ENCODE measurements at regions not wholly inside any gene's neighbourhood (a gene's known extent, or its start where the extent isn't known, plus 50 kb on each side); places are given as distances from the start of the nearest gene placed in this dataset.

DNA sequence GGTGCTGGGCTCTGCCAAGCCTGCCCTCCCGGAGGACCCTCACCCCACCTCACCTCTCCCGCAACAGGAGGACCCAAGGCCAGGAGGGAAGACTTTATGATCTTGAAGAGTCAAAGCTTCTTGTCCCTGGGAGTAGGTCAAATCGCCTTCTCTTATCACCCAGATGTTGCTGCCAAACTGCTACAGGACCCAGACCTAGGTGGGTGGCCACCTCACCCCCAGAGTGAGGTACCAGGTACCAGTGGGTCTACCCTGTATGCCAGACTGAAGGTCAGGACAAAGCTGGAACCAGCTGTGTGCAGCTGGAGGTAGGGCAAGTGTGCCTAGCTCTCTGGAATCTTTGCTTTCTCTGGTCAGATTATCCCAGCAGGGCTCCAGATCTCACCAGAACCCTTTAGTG is 197.2 kb downstream of the ZFP36L2 start:
- Histone ChIP-seq H3K36me3 (ENCODE audit: low read depth) (no peaks in the 10 kb centered on the region), H3K9me3 (ENCODE audit: low read depth) (no peaks in the 10 kb centered on the region), H3K9ac (no peak overlapping the region), H2AFZ (no peak overlapping the region), H3K27ac (no peak overlapping the region), H3F3A (ENCODE audit: insufficient read depth) (no peaks in the 10 kb centered on the region), H3K79me2 (ENCODE audit: insufficient read depth) (no peaks in the 10 kb centered on the region), H3K4me3 (no peak overlapping the region), H3K4me1 (ENCODE audit: insufficient read depth) (peaks cover 10% of the 10 kb centered on the region; the same call in 1 of the 2 replicates), H3K4me2 (ENCODE audit: unreplicated experiment) (no peak overlapping the region), H4K20me1 (ENCODE audit: insufficient read depth) (no peaks in the 10 kb centered on the region), H3K27me3 (replicated peaks; ENCODE audit: insufficient read depth) (no peaks in the 10 kb centered on the region), H3K9me2 (ENCODE audit: insufficient read depth) (no peaks in the 10 kb centered on the region)
- DNase-seq = no peak
- no peak for TF ChIP-seq EZH2phosphoT487 (IDR thresholded peaks at IDR 0.05; ENCODE audit: insufficient read depth, low read depth)
- in situ Hi-C loops (cut with MboI) = no loop called here
- 95 to 100% methylated on average over 3 of the region's 3 CpGs for WGBS, 2 experiments (ENCODE audit: low coverage in 1 of 2, low lambda C conversion rate in 2 of 2, missing lambda C conversion rate in 2 of 2)

DNA sequence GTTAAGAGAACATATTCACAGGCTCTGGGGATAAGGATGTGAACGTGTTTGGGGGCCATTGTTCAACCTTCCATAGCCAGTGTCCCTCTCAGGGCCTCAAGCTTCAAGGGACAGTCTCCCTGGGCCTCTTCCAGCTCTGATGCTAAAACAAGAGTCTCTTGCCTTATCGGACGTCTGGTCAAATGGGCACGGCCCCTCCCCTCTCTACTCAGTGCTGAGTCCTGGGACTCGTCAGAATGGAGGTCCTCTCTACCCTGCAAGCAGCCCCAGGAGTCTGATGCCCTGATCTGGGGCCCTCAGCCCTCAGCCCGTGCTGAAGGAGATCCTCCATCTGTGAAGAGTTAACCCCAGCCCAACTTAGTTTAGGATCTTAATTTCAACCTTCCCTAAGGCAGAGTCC is 198.2 kb downstream of the ZFP36L2 start:
- no peaks in the 10 kb centered on the region for H3K9me2 ChIP-seq (ENCODE audit: insufficient read depth)
- no peak for DNase-seq
- no peaks in the 10 kb centered on the region for H4K20me1 ChIP-seq (ENCODE audit: insufficient read depth)
- H3K27ac ChIP-seq = no peak overlapping the region
- no peak overlapping the region for H3K4me2 ChIP-seq (ENCODE audit: unreplicated experiment)
- no peak overlapping the region for H3K4me3 ChIP-seq
- no peaks in the 10 kb centered on the region for H3K9me3 ChIP-seq (ENCODE audit: low read depth)
- TF ChIP-seq EZH2 (IDR thresholded peaks at IDR 0.05; ENCODE audit: insufficient read depth, poor library complexity, severe bottlenecking) = no peak
- no peak for TF ChIP-seq EZH2phosphoT487 (IDR thresholded peaks at IDR 0.05; ENCODE audit: insufficient read depth, low read depth)
- H3K79me2 ChIP-seq (ENCODE audit: insufficient read depth) = no peaks in the 10 kb centered on the region
- WGBS, 2 experiments (ENCODE audit: low coverage in 1 of 2, low lambda C conversion rate in 2 of 2, missing lambda C conversion rate in 2 of 2) = 82 to 83% methylated on average over 6 of the region's 6 CpGs
- H3K27me3 ChIP-seq (replicated peaks; ENCODE audit: insufficient read depth) = no peaks in the 10 kb centered on the region
- peaks cover 10% of the 10 kb centered on the region; the same call in 1 of the 2 replicates for H3K4me1 ChIP-seq (ENCODE audit: insufficient read depth)
- in situ Hi-C loops (cut with MboI) = no loop called here
- no peaks in the 10 kb centered on the region for H3F3A ChIP-seq (ENCODE audit: insufficient read depth)
- H2AFZ ChIP-seq = no peak overlapping the region
- H3K36me3 ChIP-seq (ENCODE audit: low read depth) = no peaks in the 10 kb centered on the region
- H3K9ac ChIP-seq = no peak overlapping the region

DNA sequence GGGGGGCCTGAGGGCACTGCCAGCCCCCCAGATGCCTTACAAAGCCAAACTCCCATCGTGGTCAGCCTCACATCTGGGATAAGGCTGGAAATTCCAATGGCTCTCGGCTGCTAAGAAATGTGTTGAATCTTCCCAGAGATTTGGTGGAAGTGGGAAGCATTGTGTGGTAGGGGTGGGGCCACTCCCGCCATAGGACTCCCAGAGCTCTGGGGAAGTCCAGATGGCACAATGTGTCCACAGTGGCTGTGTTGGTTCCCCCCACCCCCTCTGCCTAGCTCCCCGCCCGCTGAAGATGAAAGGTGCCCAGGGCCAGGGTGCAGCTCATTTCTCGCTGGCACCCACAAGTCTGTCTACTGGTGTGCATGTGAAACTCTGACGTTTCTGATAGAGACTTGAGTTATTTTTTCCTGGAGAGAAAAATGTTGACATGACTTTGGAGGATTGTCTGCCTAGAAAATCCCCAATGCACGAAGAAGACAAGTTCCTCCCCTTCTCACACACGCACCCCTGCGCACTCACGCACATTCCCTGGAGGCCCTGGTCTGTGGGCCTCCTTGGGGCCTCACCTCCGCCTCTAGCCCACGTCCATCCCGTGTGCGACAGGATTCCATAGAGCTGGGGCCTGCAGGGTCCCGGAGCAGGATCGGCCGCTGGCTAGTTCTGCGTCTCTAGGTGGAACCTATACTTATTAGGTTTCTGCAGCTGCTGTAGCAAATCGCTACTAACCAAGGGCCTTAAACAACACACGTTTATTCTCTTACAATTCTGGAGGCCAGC is 199.1 kb downstream of the ZFP36L2 start:
- no peak overlapping the region for H3K4me2 ChIP-seq (ENCODE audit: unreplicated experiment)
- in situ Hi-C loops (cut with MboI) = no loop called here
- H3K9me2 ChIP-seq (ENCODE audit: insufficient read depth) = no peaks in the 10 kb centered on the region
- no peaks in the 10 kb centered on the region for H3K79me2 ChIP-seq (ENCODE audit: insufficient read depth)
- H3K27me3 ChIP-seq (replicated peaks; ENCODE audit: insufficient read depth) = no peaks in the 10 kb centered on the region
- no peaks in the 10 kb centered on the region for H3F3A ChIP-seq (ENCODE audit: insufficient read depth)
- no peaks in the 10 kb centered on the region for H3K36me3 ChIP-seq (ENCODE audit: low read depth)
- H3K9me3 ChIP-seq (ENCODE audit: low read depth) = no peaks in the 10 kb centered on the region
- no peak for TF ChIP-seq EZH2 (IDR thresholded peaks at IDR 0.05; ENCODE audit: insufficient read depth, poor library complexity, severe bottlenecking)
- no peak for TF ChIP-seq EZH2phosphoT487 (IDR thresholded peaks at IDR 0.05; ENCODE audit: insufficient read depth, low read depth)
- 59 to 62% methylated on average over 21 of the region's 21 CpGs for WGBS, 2 experiments (ENCODE audit: low coverage in 1 of 2, low lambda C conversion rate in 2 of 2, missing lambda C conversion rate in 2 of 2)
- no peak overlapping the region for H3K4me3 ChIP-seq
- H3K4me1 ChIP-seq (ENCODE audit: insufficient read depth) = peaks cover 3% of the 10 kb centered on the region; the same call in 1 of the 2 replicates
- no peak overlapping the region for H3K9ac ChIP-seq
- no peak overlapping the region for H2AFZ ChIP-seq
- H3K27ac ChIP-seq = no peak overlapping the region
- no peak for DNase-seq
- H4K20me1 ChIP-seq (ENCODE audit: insufficient read depth) = no peaks in the 10 kb centered on the region

DNA sequence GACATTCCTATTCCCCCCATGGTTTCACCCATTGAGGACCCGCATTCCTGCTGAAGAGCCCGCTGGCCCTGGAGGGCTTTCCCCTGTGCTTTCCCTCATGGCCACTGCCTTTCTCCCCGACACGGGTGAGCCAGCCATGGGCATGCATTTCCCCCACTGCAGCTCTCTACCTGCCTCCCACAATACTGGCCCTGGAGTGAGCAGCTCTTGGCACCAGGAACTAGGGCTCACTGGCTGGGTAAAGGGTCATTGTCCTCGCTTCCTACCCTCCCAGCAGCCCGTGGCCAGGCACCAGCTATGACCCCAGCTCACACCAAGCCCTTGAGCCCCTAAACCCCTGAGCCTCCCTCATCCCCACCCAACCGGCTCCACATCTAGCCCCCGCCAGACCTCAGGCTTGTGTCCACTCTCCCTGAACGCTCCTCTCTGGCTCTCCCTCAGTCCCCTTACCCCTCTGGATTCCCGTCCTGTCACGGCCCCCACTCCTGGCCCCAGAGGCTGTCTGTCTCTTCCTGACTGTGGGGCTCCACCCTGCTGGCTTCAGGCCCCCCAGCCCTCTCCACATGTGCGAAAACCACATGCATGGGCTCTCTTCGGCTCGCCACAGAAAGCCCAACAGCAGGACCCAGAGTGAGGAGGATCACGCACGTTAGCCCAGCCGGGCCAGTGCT is 199.8 kb downstream of the ZFP36L2 start:
- in situ Hi-C loops (cut with MboI) = no loop called here
- WGBS, 2 experiments (ENCODE audit: low coverage in 1 of 2, low lambda C conversion rate in 2 of 2, missing lambda C conversion rate in 2 of 2) = 50 to 53% methylated on average over 14 to 17 of the region's 17 CpGs

More for the DNA sequence above, 199.8 kb downstream of the ZFP36L2 start:
- H3K4me3 ChIP-seq = no peak overlapping the region
- no peak overlapping the region for H3K27ac ChIP-seq
- no peaks in the 10 kb centered on the region for H3K27me3 ChIP-seq (replicated peaks; ENCODE audit: insufficient read depth)
- no peaks in the 10 kb centered on the region for H3F3A ChIP-seq (ENCODE audit: insufficient read depth)
- DNase-seq = no peak
- H3K4me1 ChIP-seq (ENCODE audit: insufficient read depth) = no peaks in the 10 kb centered on the region
- H3K79me2 ChIP-seq (ENCODE audit: insufficient read depth) = no peaks in the 10 kb centered on the region
- H3K9me3 ChIP-seq (ENCODE audit: low read depth) = no peaks in the 10 kb centered on the region
- no peaks in the 10 kb centered on the region for H3K9me2 ChIP-seq (ENCODE audit: insufficient read depth)
- H4K20me1 ChIP-seq (ENCODE audit: insufficient read depth) = no peaks in the 10 kb centered on the region
- H3K36me3 ChIP-seq (ENCODE audit: low read depth) = no peaks in the 10 kb centered on the region
- H2AFZ ChIP-seq = no peak overlapping the region
- H3K4me2 ChIP-seq (ENCODE audit: unreplicated experiment) = no peak overlapping the region
- no peak for TF ChIP-seq EZH2phosphoT487 (IDR thresholded peaks at IDR 0.05; ENCODE audit: insufficient read depth, low read depth)
- no peak for TF ChIP-seq EZH2 (IDR thresholded peaks at IDR 0.05; ENCODE audit: insufficient read depth, poor library complexity, severe bottlenecking)
- no peak overlapping the region for H3K9ac ChIP-seq
